ENCODE measurements at regions not wholly inside any gene's neighbourhood (a gene's known extent, or its start where the extent isn't known, plus 50 kb on each side); places are given as distances from the start of the nearest gene placed in this dataset.

DNA sequence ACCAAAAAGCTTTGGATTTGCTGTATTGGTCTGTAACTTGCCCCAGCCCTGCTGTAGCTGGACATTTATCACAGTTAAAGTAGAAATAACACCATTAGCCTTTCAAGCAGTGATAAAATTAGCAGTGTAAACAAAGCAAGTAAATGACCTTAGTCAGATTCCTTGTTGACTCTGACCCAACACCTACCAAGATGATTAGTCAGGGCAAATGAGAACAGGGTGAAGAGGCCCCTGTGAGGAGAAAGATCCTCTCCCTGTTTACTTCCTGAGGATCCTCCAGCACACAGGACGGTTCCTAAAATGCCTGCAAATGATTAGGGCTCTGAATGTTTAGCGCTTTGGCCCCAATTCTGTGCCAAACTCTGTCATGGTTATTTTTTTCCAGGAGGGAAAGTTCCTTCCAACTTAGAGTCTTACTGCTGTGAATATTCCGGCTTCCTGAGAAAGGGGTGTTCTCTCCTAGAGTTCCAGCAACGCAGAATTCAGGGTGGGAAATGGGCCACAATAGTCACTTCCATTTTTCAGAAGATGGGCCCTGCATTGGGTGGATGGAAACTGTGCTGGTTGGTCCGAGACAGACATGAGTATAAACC lies 259.0 kb upstream of the MYOCD start:
- TF ChIP-seq, protein P1, sequence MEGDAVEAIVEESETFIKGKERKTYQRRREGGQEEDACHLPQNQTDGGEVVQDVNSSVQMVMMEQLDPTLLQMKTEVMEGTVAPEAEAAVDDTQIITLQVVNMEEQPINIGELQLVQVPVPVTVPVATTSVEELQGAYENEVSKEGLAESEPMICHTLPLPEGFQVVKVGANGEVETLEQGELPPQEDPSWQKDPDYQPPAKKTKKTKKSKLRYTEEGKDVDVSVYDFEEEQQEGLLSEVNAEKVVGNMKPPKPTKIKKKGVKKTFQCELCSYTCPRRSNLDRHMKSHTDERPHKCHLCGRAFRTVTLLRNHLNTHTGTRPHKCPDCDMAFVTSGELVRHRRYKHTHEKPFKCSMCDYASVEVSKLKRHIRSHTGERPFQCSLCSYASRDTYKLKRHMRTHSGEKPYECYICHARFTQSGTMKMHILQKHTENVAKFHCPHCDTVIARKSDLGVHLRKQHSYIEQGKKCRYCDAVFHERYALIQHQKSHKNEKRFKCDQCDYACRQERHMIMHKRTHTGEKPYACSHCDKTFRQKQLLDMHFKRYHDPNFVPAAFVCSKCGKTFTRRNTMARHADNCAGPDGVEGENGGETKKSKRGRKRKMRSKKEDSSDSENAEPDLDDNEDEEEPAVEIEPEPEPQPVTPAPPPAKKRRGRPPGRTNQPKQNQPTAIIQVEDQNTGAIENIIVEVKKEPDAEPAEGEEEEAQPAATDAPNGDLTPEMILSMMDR (IDR thresholded peaks at IDR 0.05; ENCODE audit: insufficient read depth, low read depth, low read length, missing control alignments), result no peak

DNA sequence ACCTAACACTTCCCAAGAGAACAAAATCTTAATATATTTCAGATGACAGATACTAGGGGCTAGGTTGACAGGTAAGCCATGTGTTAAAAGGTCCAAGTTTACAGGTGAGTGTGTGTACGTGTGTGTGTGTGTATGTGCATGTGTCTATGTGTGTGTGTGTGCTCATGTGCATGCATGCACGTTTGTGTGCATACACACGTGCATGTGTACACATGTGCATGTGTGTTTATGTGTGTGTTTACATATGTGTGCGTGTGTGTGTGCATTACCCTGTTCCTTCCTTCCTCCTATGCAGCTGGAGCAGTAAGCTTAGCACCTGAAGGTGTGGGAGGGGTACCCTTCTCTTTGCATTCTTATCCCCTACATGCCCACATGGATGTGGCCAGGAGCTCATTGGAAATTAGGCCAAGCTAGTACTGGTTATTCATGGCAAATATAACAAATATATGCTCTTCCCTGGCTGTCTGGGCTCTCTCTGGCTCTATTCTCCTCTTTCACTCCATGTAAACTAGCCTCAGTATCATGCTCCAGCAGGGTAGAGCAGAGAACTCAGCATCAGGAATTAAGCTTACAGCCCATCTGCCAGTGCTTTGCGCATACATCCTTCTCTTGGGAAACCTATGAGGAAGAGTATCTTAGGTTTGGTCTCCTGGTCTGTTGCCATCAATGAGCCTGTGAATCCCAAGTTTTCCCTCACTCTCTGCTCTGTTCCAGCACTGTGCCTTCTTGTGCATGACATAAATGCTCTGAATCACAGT lies 258.0 kb upstream of the MYOCD start:
- TF ChIP-seq, protein P1 (IDR thresholded peaks at IDR 0.05; ENCODE audit: insufficient read depth, low read depth, low read length, missing control alignments), result no peak
- no peak overlapping the region for H3K4me3 ChIP-seq (ENCODE audit: low read length)
- no peak for DNase-seq (ENCODE audit: low read depth)

More for the DNA sequence above, 259.0 kb upstream of the MYOCD start:
- no peak overlapping the region for H3K4me3 ChIP-seq (ENCODE audit: low read length)
- peak; percentile 10 for DNase-seq (ENCODE audit: low read depth)

DNA sequence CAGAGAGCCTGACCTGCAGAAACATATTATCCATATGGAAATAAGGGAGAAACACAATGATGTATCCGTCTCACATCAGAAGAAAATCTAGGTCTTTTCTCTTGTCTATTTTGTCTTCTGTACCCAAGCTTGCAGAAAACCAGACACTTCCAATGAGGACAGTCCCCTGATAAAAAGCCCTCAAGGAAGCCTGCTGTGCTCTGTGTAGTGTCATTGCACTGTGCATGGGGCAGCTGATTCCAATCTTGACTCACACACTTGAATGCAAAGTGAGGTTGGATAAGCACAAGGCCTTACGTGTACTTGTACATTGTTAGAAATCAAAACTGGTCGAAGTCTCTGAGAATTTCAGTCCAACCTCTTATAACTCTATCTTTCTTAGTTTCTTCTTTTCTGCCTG lies 256.6 kb upstream of the MYOCD start:
- no peak overlapping the region for H3K4me3 ChIP-seq (ENCODE audit: low read length)
- TF ChIP-seq, protein P1 (IDR thresholded peaks at IDR 0.05; ENCODE audit: insufficient read depth, low read depth, low read length, missing control alignments), result no peak
- no peak for DNase-seq (ENCODE audit: low read depth)

DNA sequence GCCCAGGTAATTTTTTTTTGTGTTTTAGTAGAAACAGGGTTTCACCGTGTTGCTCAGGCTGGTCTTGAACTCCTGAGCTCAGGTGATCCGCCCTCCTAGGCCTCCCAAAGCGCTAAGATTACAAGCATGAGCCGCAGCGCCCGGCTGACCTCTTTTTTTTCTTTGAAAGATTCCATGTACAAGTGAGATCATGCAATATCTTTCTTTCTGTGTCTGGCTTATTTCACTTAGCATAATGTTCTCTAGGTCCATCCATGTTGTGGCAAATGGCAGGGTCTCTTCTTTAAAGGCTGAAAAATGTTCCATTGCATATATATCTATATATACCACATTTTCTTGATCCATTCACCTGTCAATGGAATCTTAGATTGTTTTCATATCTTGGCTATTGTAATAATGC lies 255.0 kb upstream of the MYOCD start:
- TF ChIP-seq, protein P1 (IDR thresholded peaks at IDR 0.05; ENCODE audit: insufficient read depth, low read depth, low read length, missing control alignments), result no peak
- H3K4me3 ChIP-seq (ENCODE audit: low read length), result no peak overlapping the region
- no peak for DNase-seq (ENCODE audit: low read depth)

DNA sequence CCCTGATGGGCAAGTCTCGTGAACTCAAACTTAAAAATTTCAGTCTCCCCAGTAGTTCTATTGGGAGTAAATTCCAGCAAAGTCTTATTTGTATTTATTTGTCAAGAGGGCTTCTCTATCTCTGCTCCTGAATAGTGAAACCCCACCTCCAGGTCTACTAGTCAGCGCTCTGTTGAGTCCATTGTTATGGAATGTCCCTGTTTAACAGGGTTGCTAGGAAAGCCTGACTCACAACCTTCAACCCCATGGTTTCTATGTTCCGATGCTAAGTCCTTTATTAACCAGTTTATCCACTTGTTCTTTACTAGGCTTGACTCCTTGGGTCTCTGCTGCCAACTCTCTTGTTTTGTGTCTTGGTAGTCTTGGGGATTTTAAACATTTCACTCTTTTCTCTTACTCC lies 250.7 kb upstream of the MYOCD start:
- peak; percentile 46 for DNase-seq (ENCODE audit: low read depth)
- TF ChIP-seq, protein P1 (IDR thresholded peaks at IDR 0.05; ENCODE audit: insufficient read depth, low read depth, low read length, missing control alignments), result no peak
- no peak overlapping the region for H3K4me3 ChIP-seq (ENCODE audit: low read length)

DNA sequence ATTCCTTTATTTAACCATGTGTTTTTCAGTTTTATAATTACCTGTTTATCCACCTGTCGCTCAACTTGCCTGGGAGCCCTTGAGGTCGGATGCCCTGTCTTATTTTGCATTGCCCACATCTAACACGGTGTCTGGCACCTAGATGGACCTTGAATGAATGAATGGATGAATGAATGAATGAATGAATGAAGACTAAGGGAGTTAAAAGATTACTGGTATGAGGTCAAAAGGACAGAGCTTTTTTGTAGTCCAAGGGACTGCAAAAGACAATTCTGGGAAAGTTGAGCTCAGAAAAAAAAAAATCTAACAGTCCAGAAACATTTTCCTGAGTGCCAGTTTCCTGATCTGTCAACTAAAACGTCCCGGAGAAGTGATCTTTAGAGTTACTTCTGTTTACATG lies 244.6 kb upstream of the MYOCD start:
- DNase-seq (ENCODE audit: low read depth), result no peak
- H3K4me3 ChIP-seq (ENCODE audit: low read length), result no peak overlapping the region
- TF ChIP-seq, protein P1 (IDR thresholded peaks at IDR 0.05; ENCODE audit: insufficient read depth, low read depth, low read length, missing control alignments), result no peak

Measured in epithelial cell of esophagus (primary cell).